Activated T-cell treated with anti-CD3 and anti-CD28 coated beads, Interleukin-2, amount 50 U/mL, for 48 hours (primary cell): ENCODE measurements at regions not wholly inside any gene's neighbourhood (a gene's known extent, or its start where the extent isn't known, plus 50 kb on each side); places are given as distances from the start of the nearest gene placed in this dataset.

Experiments used
- DNase-seq, 2 experiments: peaks; one replicate each; pipeline ENCODE4 v3.0.0-alpha.2; 2020

DNA sequence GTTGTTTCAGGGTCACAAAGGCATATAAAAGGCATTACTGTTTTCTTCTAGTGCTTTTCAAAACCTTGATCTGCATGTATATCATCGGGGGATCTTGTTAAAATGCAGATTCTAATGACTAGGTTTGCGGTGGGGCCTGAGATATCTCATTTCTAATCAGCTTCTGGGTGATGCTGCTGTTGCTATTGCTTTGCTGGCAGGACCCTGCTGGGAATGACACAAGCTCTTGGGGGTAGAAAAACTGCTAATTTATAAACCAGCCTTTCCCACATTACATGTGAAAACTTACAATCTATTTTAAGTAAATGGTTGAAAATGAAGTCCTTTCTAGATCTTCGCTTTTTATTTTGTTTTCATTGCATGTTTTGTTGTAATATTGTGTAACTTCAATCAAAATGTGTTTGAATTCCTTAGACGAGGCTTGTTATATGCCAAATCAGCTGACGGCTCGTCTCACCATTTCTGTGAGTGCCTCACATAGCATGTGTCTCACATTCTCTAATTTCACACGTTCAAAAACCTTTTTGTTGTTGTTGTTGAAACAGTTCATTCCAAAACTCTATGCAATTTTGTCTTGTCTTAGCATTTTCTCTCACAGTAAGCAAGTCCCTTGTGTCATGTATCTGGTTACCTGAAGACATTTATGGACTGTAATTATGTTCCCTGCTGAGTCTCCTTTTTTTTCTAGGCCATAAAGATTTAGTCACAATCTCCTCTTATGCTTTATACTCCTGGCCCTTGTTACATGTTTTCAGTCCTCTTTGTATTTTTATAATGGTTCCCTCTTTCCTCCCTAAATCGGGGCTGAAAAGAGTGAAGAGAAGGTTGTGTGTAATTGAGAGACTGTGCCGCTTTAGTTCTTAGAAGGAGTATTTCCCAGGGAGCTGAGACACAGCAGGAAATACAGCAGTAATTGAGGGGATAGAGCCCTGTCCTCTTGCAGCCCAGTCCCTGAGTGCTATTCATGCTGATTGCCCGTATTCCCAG is 521.0 kb upstream of the SEMA6A start:
- no peak for DNase-seq

DNA sequence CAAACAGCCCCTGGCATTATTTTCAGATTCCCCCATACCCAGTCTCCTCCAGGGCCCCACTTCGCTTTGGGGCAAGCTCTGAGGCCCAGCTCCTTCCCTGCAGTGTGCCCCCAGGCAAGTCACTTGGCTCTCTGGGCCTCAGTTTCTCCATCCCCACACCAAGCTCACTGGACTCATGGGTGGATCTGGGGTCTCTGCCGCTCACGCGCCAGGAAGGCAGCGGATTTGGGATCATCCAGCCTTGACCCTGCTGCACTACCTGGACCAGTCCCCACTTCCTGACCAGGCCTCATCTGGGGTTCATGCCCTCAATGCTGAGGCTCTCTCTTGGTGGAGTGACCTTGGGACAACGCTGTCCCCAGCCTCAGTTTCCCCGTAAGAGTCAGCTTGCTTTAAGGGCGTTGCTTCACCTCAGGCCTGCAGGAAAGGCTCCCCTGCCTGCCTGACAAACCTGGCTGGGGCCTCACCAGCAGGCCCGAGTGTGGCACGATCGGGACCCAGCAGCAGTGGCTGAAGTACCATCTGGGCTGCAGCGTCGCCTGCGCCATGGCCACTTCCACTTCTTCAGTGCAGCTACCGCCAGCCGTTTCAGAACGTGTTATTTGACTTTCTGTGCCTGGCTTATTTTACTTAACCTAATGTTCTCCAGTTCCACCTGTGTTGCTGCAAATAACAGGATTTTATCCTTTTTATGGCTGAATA is 519.6 kb upstream of the SEMA6A start:
- no peak for DNase-seq

DNA sequence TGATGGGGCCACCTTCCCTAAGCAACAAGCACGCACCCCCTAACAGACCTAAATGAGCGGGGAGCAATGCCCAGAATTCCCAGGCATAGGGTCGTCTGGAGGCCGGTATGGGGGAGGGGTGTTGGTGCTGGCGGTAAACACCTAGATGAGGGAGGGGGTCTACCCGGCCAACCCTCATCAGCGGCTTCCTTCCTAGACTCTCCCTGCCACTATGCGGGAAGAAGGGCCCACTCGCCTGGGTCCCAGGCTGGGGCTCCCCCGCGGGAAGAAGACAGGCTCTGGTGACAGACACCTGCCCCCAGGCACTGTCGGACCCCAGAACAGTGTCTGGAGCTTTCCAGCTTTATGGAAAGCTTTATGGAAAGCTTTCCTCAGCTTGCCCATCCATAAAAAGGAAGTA is 519.0 kb upstream of the SEMA6A start:
- no peak for DNase-seq

DNA sequence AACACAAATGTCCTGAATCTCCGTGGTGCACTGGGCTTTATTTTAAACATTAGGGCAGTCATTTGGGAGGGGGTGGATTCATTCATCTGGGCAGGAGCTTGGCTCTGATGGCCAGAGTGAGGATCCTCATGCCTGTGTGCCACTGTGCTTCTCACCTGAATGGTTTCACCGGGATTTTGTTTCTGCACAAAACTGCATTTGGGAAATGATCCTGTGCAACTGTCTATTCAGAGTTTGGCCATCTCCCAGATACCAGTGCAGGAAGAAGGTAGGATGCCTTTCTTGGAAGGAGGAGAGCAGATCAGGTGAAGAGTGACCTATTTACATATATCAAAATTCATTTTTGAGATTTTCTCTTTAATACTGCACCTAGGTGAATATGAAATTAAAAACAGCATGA is 514.4 kb upstream of the SEMA6A start:
- no peak for DNase-seq

DNA sequence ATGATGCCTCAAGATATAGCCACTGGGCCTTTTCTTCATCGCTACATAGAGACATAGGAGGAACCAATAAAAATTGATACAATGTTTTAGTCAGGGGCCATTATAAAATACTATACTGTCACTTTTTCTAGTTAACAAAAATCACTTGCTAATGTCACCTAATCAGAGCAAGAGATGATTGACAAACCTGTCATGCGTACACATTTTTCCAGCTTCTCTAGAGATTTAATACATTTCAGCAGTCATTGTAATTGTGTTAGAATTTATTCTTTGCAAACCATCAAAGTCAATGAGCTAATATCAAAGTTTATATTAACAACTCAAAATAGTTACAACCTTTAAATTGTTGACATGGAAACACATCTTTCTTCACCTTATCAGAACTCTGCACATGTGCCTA is 513.6 kb upstream of the SEMA6A start:
- DNase-seq: no peak

DNA sequence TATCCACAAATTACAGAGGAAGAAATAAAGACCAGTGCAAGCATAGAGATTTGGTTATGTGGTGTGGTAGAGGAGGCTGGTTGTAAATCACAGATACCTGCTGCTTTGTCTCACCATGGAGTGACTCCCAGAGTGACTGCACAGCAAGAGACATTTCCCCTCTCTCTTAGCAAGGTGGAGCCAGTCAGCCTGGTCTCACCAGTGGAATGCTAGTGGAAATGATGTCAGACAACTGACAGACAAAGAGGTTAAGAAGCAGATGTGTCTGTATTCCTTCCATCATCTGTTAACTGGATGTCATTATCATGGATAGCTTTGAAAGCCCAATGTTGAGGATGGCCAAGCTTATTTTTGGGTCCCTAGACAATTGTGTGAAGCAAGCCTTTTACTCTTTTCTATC is 509.4 kb upstream of the SEMA6A start:
- DNase-seq: no peak

DNA sequence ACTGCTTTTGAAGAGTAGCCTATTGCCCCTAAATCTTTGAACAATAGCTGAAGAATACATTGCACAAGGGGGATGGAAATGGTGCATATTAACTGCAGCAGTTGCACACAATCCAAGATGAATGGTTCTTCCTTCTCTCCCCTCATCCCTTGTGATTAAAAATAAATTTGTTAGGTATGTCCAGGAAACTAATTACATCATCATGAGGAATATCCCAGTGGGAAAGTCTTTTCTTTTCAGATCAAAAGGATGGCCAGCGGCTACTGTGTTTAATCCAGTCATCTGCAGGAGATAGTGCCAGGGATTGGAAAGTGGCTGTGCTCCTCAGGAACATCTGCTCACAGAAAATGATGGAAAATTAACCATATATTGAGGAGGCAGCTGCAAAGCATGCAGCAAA is 508.4 kb upstream of the SEMA6A start:
- no peak for DNase-seq

DNA sequence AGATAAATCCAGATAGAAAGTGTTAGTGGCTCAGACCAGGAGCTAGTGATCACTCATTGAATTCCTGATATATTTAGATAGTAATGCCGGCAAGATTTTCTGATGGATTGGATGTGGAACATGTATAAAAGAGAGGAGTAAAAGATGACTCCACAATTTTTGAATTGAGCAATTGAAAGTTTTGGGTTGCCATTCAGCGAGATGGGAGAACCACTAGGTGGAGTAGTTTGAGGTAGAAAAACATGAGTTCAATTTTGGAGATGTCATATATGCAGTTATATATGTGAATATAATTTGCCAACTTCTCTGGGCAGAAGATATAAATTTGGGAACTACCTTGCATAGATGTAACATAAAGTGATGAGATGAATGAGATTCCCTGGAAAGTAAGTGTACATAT is 502.5 kb upstream of the SEMA6A start:
- no peak for DNase-seq

DNA sequence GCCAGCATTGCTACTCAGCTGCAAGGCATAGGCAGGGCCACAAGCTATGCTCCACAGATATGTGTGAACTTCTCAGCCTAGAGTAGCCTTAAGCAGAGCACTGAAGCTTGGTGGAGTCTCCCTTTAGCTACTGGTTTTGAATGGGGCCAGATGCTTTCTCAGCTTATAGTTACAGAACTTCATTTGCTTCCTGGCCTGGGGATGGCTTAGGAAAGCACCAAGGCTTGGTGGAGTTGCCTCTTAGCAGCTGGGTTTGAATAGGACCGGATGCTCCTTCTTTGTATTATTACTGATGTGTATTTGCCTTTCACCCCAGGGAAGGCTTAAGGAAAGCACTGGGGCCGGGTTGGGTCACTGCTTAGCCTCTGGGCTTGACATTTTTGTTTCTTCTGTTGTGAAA is 497.8 kb upstream of the SEMA6A start:
- DNase-seq: no peak

DNA sequence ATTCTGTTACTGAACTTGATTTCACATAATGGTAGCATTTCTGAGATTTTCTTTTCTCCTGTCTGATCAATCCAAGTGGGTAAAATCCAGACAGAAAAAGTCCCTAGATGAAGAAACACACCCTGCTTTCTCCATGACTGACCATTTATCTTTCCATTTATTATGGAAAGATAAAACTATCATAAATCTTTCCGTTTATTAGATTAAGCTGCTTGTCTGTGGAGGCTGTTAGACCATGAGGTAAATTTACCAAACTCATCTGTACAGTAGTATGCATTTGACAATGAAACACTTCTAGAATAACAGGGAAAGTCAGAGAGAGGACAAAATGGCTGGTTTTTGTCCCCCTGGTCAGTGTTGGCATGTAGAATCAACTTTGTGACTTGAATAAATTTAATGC is 491.2 kb upstream of the SEMA6A start:
- no peak for DNase-seq

DNA sequence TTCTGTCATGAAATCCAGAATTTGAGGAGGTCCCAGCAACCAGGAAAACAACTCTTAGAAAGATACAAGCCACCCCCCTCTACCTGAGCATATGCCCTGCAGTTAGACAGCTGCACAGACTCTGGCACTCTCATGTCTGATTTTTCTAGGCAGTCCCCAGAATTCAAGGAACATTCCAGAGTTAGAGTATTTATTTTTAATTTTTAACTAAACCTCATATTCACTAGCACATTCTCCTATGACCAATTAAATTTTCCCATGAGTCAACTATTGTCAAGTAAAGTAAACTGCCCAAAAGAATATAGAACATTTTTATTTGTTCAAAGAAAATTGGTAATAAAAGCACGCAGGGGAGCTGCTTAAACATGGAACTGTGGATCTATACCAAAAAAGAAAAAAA is 490.5 kb upstream of the SEMA6A start:
- DNase-seq: no peak

DNA sequence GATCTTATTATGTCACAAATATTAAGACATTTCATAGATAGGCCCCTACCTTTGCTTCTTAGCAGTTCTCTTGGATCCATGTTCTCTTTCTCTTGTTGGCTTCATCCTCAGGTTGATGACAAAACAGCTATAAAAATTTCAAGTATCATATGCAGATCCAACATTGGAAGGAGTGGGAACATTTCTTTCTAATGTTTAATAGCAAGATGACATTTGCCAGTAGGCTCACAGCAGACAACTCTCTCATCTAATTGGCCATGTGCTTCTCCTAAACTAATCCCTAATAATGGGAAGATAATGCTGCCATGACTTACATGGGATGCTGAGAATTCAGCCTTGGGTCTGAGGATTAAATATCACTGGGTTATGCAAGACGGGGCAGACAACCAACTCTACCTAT is 485.5 kb upstream of the SEMA6A start:
- no peak for DNase-seq

DNA sequence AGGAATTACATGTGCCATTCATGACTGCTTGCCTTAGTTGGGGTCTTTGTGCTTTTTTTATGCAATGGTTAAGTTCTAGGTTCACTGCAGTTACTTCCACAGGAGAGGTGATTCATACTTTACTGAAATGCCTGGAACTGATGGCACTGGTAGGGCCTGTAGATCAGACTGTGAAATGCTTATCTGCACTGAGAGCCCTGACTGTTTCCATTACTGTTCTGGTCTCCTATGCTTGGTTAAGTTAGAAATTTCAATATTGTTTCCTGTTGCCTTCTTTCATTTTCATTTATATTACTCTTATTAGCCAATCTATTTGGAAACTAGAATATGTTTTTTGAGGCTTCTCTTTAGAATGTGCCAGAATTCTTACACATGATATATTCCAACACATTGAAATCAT is 484.1 kb upstream of the SEMA6A start:
- DNase-seq: no peak

DNA sequence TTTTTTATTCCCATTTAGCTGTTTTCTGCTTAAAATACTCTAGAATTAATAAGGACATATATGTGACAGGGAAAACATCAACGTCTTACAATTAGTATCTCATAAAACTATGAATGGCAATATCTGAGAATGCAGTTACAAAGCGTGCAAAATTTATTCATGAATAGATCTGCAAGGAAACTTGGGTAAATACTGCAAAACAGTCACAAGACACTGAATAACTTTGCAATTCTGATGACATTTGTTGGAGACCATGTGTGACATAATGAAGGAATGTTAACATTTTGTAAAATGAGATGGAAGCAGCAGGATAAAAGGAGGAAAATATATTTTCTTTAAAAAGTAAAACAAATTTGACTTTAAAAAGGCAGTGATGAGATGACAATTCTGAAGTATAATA is 480.9 kb upstream of the SEMA6A start:
- DNase-seq: no peak

DNA sequence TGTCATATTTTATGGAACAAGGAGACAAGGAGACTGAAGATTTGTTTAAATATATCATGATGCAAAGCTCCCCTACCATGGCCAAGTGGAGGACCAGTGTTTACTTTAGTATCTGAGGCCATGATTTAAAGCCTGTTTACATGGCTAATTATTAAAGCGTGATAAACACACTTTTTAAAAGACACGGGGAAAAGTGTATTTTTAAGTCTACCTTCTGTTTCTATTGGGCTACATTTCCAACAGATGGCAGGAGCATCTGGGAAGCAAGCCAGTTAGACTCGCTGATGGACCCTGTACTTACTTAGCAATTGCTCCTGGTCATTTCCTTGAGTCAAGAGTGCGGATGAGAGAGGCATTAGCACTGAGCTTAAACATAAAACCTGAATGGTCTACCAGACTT is 480.3 kb upstream of the SEMA6A start:
- DNase-seq: no peak

DNA sequence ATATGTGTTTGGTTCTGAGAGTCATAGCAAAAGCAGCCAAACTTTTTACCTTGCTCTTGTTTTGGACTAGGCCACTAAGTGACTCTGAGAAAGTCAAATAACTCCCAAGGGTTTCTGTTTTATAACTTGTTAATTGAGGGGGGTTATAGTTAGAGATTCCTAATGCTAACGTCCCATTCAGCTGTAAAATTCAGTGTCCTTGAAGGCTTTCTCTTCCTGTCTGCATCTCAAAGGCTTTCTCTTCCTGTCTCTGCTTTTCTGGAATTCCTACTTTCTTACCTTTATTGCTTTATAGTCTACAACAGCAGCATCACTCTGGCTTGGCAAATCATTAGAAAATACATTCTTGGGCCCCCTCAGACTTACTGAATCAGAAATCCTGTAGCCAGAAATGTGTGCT is 479.5 kb upstream of the SEMA6A start:
- no peak for DNase-seq

DNA sequence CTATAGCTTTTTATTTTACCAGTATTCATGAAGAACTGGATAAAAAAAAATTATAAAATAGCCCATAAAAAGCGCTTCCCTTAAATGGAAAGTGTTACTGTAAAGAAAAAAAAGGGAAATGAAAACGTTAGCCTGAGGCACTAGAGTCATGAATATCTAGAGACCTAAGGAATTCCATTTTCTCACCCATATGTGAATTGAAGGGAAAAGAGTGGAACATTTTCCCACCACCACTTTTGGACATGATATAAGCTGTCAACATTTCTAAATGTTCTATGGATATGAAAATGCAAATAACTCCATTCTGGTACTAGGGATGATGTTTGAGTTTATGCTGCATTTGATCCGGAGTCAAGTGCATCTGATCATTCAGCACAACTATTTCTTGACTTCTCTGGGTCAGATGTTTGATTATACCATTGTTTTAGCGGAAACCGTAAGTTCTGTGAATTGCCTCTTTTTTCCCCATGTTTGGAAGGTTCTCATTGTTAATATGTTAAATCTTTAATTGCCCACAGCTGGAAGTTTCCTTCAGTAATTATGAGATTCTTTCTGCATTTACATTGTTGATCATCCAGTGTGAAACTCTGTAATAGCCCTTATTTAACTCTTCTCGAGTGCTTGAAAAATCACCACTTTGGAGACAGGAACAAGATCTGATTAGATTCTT is 467.4 kb upstream of the SEMA6A start:
- DNase-seq: no peak

DNA sequence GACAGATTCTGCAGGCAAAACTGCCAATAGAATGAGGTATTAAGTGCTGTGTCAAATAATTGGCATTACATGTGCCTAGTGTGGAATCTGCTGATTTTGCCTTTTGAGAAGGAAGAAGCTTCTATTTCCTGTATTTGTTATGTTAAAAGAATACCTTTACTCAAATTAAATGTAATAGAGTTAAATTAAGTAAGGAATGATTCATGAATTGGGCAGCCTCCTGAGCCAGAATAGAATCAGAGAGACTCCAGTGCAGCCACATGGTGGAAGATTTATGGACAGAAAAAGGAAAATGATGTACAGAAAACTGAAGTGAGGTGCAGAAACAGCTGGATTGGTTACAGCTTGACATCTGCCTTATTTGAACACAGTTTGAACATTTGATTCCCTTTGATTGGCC is 464.4 kb upstream of the SEMA6A start:
- DNase-seq: no peak

DNA sequence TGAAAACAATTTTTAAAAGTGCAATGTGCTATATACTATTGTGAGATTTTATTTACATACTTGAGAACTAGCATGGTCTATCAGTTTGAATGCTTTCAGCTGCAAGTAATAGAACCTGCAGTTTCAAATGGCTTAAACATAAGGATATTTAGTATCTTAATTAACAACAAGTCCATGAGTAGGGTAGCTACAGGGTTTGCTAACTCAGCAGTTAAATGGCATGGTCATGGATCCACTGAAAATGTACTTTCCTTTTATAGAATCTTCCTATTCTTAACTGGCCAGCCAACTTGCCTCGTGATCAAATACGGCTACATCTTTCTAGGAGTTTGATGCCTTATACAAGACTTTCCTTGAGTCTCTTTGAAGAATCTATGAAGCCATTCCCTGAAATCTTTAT is 452.8 kb upstream of the SEMA6A start:
- no peak for DNase-seq

DNA sequence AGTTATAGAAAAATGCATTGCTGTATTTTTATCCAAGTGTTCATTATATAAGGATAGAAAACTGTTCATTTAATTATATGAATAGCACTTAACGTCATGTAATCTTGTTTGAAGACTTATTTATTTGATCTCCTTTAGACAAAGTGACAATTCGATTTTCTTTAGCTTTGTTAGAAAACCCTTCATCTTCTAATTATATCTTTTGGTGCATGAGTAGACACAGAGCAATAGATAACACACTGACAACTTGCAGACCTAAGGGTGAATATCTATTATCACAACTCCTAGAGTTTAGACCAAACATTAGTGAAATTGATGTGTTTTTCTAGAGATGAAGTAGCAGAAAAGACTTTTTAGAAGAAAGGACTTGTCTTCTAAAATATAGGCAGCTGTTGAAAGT is 446.4 kb upstream of the SEMA6A start:
- DNase-seq: no peak

DNA sequence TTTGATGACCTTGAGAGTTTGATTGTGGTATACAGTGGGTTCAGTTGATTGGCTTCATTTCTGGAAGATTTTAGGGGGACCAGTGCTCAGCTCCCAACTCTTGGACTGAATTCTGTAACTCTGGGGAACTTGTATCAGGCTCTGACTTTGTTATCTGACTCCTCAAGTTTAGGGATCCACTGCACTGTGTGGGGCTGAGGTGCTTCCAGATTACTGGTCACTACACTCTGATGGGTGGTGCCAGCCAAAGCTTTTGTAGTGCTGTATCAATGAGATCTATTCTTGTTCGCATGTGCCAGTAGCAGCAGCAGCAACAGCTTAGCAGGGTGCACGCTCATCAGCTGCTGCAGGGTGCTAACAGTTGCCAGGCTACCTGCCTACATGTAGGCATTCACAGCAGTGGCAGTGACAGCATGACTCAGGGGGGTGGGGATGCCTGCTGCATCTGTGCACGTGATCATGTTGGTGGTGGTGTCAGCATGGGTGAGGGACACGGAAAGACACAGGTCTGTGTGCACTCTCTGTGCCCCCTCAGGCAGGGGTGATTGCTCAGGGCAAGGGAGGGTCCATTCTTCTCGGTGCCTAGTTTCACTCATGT is 438.8 kb upstream of the SEMA6A start:
- DNase-seq: no peak

DNA sequence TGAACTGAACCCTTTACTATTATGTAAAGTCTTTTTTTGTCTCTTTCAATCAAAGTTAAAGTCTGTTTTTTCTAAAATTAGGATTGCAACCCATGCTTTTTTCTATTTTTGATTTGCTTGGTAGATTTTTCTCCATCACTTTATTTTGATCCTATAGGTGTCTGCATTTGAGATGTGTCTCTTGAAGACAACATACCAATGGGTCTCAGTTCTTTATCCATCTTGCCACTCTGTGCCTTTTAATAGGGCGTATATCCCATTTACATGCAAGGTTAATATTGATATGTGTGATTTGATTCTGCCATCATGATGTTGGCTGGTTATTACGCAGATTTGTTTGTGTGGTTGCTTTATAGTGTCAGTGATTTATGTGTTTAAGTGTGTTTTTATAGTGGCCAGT is 436.0 kb upstream of the SEMA6A start:
- no peak for DNase-seq

DNA sequence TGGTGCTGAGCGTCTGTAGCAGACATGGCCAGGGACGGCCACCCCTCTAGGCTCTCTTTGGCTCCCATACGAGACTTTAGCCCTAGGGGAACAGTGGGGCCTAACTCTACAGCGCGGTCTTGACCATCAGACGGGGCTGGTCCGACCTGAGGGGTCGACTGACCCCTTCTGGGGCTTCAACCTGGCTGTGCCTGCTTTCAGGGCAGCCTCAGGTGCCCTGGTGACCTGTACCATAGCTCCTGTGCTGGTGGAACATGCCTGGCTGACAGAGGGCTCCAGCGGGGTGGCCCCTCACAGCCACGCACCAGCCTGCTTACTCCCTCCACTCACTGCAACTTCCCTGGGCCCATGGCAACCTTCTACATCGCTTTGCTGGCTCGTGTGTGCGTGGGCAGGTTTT is 423.4 kb upstream of the SEMA6A start:
- no peak for DNase-seq

DNA sequence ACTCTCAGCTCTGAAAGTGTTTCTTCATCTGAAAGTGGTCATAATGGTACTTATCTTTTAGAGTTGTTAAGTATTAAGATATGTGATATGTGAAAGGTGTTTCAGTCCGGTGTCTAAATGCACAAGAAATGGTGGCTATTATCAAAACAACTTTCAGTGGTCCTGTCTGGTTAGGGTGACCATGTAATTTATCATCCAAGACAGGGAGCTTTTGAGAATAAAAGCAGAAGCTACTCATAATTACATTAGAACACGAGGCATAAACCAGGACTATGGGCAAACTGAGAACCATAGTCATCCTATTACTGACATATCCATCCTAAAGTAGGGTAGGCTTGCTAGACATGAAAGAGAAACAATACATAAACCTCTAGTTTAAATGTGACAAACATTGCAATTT is 418.1 kb upstream of the SEMA6A start:
- no peak for DNase-seq
